ENCODE measurements at regions not wholly inside any gene's neighbourhood (a gene's known extent, or its start where the extent isn't known, plus 50 kb on each side); places are given as distances from the start of the nearest gene placed in this dataset.
A peak's percentile ranks its signal among the peaks of the same experiment; 100 is the strongest.

DNA sequence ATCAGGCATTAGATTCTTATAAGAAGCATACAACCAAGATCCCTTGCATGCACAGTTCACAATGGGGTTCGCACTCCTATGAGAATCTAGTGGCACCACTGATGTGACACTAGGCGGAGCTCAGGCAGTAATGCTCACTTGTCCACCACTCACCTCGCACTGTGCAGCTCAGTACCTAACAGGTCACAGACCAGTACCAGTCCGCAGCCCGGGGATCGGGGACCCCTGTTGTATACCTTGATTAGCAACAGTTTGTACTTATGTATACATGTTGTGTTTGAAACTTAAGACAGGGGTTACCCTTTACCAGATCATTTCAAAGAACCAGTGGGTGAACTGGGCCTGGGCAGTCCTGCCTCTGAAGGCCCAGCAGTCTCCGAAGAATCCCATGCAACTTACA is 103.7 kb downstream of the PMP22 start:
- TF ChIP-seq MYC (IDR thresholded peaks at IDR 0.05; ENCODE audit: low read depth, low read length): no peak
- no peak for TF ChIP-seq POLR2A (IDR thresholded peaks at IDR 0.05; ENCODE audit: extremely low read depth, insufficient read length)
- TF ChIP-seq, protein P1, sequence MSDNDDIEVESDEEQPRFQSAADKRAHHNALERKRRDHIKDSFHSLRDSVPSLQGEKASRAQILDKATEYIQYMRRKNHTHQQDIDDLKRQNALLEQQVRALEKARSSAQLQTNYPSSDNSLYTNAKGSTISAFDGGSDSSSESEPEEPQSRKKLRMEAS (IDR thresholded peaks at IDR 0.05; ENCODE audit: low read depth, low read length): no peak
- TF ChIP-seq, protein P2, sequence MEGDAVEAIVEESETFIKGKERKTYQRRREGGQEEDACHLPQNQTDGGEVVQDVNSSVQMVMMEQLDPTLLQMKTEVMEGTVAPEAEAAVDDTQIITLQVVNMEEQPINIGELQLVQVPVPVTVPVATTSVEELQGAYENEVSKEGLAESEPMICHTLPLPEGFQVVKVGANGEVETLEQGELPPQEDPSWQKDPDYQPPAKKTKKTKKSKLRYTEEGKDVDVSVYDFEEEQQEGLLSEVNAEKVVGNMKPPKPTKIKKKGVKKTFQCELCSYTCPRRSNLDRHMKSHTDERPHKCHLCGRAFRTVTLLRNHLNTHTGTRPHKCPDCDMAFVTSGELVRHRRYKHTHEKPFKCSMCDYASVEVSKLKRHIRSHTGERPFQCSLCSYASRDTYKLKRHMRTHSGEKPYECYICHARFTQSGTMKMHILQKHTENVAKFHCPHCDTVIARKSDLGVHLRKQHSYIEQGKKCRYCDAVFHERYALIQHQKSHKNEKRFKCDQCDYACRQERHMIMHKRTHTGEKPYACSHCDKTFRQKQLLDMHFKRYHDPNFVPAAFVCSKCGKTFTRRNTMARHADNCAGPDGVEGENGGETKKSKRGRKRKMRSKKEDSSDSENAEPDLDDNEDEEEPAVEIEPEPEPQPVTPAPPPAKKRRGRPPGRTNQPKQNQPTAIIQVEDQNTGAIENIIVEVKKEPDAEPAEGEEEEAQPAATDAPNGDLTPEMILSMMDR (IDR thresholded peaks at IDR 0.05; ENCODE audit: low read depth, low read length): no peak

DNA sequence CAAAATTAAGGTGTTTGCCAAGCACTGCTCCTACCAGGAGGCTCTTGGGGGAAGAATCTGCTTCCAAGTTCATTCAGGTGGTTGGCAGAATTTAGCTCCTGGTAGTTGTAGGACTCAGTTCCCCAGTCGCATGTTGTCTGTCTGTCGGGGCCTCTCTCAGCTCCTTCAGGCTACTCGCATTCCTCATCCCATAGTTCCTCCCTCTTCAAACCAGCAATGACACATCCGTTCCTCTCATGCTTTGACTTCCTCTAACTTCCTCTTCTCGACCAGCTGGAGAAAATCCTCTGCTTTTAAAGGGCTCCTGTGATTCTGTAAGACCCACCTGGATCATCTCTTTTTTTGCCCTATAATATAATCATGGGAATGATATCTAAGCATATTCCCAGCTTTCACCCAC is 108.1 kb downstream of the PMP22 start:
- DNase-seq (ENCODE audit: low read depth): peak; percentile 55

More for the DNA sequence above, 103.7 kb downstream of the PMP22 start:
- H3K4me3 ChIP-seq (ENCODE audit: low read depth, low read length): no peak overlapping the region
- DNase-seq (ENCODE audit: low read depth): no peak

DNA sequence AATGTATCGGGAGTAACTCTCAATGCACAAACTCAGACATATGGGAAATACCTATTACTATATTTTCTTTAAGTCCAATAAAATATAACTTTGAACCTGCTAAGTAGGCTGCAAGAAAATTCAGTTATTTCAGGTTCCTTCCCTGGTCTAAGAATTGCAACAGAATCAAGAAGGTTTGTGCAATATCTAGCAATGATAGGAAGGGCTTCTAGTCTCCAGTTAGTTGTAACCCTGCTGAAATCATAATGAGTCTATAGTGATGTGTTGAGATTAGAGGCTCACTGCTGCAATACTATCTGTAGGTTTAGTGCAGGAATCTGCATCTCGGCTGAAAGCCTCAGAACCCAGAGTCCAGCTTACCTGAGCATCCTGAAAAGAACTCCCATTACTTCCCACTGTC is 110.5 kb downstream of the PMP22 start:
- no peak for TF ChIP-seq POLR2A (IDR thresholded peaks at IDR 0.05; ENCODE audit: extremely low read depth, insufficient read length)
- TF ChIP-seq MYC (IDR thresholded peaks at IDR 0.05; ENCODE audit: low read depth, low read length): no peak
- TF ChIP-seq, protein P1 (IDR thresholded peaks at IDR 0.05; ENCODE audit: low read depth, low read length): no peak
- TF ChIP-seq, protein P2 (IDR thresholded peaks at IDR 0.05; ENCODE audit: low read depth, low read length): no peak
- DNase-seq (ENCODE audit: low read depth): peak; percentile 49
- H3K4me3 ChIP-seq (ENCODE audit: low read depth, low read length): no peak overlapping the region

More for the DNA sequence above, 108.1 kb downstream of the PMP22 start:
- TF ChIP-seq POLR2A (IDR thresholded peaks at IDR 0.05; ENCODE audit: extremely low read depth, insufficient read length) (no peak), MYC (IDR thresholded peaks at IDR 0.05; ENCODE audit: low read depth, low read length) (no peak)
- TF ChIP-seq, protein P1 (IDR thresholded peaks at IDR 0.05; ENCODE audit: low read depth, low read length): no peak
- TF ChIP-seq, protein P2 (IDR thresholded peaks at IDR 0.05; ENCODE audit: low read depth, low read length): no peak
- no peak overlapping the region for H3K4me3 ChIP-seq (ENCODE audit: low read depth, low read length)

DNA sequence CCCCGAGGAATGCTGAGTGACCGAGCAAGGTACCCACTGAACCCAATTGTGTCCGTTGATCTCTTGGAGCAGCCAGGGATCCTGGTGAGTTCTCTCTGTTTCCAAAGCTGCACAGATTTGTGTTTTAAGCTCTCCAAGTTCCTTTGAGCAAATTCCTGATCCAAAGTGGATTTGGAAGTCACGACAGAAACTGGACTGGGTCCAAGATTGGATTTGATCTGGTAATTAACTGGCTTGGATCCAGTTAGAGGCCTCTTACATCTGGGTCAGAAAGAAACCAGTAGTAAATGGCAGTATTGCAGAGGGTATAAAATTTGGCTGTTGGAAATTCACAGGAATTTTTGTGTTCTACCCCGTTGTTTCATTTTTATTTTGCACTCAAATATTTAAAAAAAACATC is 119.5 kb downstream of the PMP22 start:
- no peak for DNase-seq (ENCODE audit: low read depth)
- TF ChIP-seq POLR2A (IDR thresholded peaks at IDR 0.05; ENCODE audit: extremely low read depth, insufficient read length) (no peak), MYC (IDR thresholded peaks at IDR 0.05; ENCODE audit: low read depth, low read length) (no peak)
- TF ChIP-seq, protein P2 (IDR thresholded peaks at IDR 0.05; ENCODE audit: low read depth, low read length): no peak
- TF ChIP-seq, protein P1 (IDR thresholded peaks at IDR 0.05; ENCODE audit: low read depth, low read length): no peak
- no peak overlapping the region for H3K4me3 ChIP-seq (ENCODE audit: low read depth, low read length)

DNA sequence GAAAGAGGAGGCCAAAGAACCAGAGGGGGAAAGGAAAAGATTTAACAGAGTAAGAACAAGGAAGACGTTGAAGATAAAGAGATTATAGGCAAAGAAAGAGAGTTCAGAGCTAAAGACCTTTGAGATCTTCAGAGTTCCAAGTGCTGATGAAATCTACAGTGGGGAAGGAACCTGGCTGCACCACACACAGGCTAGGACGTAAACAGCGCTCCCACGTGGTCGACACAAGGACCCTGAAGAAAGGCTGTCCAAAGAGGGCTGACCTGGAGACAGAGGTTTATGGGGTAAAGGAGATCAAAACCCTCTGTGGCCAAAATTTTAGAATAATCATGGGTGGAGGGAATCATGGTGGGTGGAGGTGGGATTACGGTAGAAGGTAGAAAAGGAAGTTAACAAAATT is 121.6 kb downstream of the PMP22 start:
- no peak overlapping the region for H3K4me3 ChIP-seq (ENCODE audit: low read depth, low read length)
- no peak for DNase-seq (ENCODE audit: low read depth)
- TF ChIP-seq, protein P2 (IDR thresholded peaks at IDR 0.05; ENCODE audit: low read depth, low read length): no peak
- TF ChIP-seq, protein P1 (IDR thresholded peaks at IDR 0.05; ENCODE audit: low read depth, low read length): no peak
- TF ChIP-seq POLR2A (IDR thresholded peaks at IDR 0.05; ENCODE audit: extremely low read depth, insufficient read length) (no peak), MYC (IDR thresholded peaks at IDR 0.05; ENCODE audit: low read depth, low read length) (no peak)

Data from NB4 (cell line).